Osteocyte (in vitro differentiated cells): ENCODE measurements at regions not wholly inside any gene's neighbourhood (a gene's known extent, or its start where the extent isn't known, plus 50 kb on each side); places are given as distances from the start of the nearest gene placed in this dataset.

ENCODE experiments used
- DNase-seq: peaks from one replicate; pipeline ENCODE4 v3.0.0; 2021; ENCODE audit warnings: mixed read lengths; ENCODE audit not compliant: unreplicated experiment; ENCODE audit errors: extremely low spot score
- H3K27ac Mint-ChIP-seq: one replicate; pipeline ENCODE4 v1.8.0; 2021; ENCODE audit warnings: mild to moderate bottlenecking, mixed read lengths; ENCODE audit not compliant: unreplicated experiment
- H3K27me3 Mint-ChIP-seq: one replicate; pipeline ENCODE4 v1.8.0; 2021; ENCODE audit warnings: mixed read lengths; ENCODE audit not compliant: unreplicated experiment
- H3K36me3 Mint-ChIP-seq: one replicate; pipeline ENCODE4 v1.8.0; 2021; ENCODE audit warnings: mixed read lengths; ENCODE audit not compliant: unreplicated experiment
- H3K4me1 Mint-ChIP-seq: one replicate; pipeline ENCODE4 v1.8.0; 2021; ENCODE audit warnings: mixed read lengths; ENCODE audit not compliant: unreplicated experiment
- H3K4me3 Mint-ChIP-seq: one replicate; pipeline ENCODE4 v1.8.0; 2021; ENCODE audit warnings: mild to moderate bottlenecking, moderate library complexity, mixed read lengths; ENCODE audit not compliant: unreplicated experiment
- H3K9me3 Mint-ChIP-seq: one replicate; pipeline ENCODE4 v1.8.0; 2021; ENCODE audit warnings: mixed read lengths; ENCODE audit not compliant: unreplicated experiment
- TF ChIP-seq, protein P1 (sequence below): fragments of 200-600 bp; sonication (generic); IDR thresholded peaks from 2 replicates; pipeline ENCODE4 v1.5.0; 2021; ENCODE audit warnings: antibody characterized with exemption, mild to moderate bottlenecking, moderate library complexity

DNA sequence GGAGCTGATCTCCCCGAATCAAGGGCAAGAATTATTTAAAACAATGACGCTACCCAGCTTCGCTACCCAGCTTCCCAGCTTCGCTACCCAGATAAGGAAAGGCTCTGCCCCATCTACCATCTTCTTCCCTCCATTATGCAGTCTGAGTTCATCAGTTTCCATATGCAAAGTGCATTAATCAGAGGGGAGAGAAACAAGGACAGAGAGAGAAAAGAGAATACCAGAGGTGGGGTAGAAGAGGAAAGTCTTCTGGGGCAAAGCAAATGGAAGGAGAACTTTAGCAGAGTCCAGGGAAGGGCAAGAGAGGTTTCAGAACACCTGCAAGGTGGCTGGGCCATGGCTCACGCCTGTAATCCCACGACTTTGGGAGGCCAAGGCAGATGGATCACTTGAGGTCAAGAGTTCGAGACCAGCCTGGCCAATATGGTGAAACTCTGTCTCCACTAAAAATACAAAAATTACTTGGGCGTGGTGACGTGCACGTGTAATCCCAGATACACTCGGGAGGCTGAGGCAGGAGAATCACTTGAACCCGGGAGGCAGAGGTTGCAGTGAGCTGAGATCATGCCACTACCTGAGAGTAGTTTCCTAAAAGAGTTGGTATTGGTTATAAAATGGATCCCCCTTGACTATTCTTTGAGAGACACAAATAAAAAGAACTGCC is 70.4 kb upstream of the SPATA12 start:
- H3K4me1 Mint-ChIP-seq, result peaks cover 15% of the 10 kb centered on the region
- TF ChIP-seq, protein P1, sequence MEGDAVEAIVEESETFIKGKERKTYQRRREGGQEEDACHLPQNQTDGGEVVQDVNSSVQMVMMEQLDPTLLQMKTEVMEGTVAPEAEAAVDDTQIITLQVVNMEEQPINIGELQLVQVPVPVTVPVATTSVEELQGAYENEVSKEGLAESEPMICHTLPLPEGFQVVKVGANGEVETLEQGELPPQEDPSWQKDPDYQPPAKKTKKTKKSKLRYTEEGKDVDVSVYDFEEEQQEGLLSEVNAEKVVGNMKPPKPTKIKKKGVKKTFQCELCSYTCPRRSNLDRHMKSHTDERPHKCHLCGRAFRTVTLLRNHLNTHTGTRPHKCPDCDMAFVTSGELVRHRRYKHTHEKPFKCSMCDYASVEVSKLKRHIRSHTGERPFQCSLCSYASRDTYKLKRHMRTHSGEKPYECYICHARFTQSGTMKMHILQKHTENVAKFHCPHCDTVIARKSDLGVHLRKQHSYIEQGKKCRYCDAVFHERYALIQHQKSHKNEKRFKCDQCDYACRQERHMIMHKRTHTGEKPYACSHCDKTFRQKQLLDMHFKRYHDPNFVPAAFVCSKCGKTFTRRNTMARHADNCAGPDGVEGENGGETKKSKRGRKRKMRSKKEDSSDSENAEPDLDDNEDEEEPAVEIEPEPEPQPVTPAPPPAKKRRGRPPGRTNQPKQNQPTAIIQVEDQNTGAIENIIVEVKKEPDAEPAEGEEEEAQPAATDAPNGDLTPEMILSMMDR, result no peak
- H3K27ac Mint-ChIP-seq, result no peak overlapping the region
- H3K9me3 Mint-ChIP-seq, result no peaks in the 10 kb centered on the region
- peaks cover 28% of the 10 kb centered on the region for H3K27me3 Mint-ChIP-seq
- no peak for DNase-seq
- H3K36me3 Mint-ChIP-seq, result no peaks in the 10 kb centered on the region
- no peak overlapping the region for H3K4me3 Mint-ChIP-seq

DNA sequence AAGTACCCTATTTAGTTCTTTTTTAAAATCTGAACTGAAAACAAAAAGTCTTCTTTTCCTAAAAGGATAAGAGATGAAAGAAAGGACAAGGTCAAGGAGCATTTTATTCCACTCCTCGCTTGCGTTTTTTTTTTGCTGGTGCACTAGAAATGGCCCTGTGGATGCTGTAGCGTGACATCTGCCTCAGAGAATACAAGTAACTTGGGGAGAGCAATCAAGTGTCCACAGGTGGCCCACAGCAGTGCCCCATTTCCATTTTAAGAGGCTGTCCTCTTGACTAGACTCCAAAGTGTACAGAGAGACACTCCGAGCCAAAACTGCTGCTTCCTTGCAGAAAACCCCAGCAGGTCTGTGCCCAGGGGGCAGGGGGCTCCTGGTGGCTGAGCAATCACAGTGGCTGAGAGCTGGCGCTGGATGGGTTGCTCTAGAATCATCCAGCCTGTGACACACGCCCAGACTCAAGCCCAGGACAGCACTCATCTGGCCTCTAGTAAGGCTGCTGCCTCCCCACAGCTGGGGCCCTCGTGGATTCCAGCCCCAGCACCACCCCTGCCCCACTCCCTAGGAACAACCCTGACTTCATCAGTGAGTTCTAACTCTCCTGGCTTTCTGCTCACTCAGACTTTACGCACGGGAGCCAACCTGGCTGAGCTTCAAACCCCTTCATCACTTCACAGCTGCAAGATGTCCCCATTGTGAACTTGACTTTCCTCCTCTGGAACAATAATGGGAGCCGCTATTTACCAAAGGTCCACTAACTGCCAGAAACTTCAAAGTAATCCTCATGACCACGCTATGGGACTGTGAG is 71.1 kb upstream of the SPATA12 start:
- TF ChIP-seq, protein P1, result no peak
- H3K4me3 Mint-ChIP-seq, result no peak overlapping the region
- no peaks in the 10 kb centered on the region for H3K36me3 Mint-ChIP-seq
- H3K4me1 Mint-ChIP-seq, result peaks cover 22% of the 10 kb centered on the region
- peaks cover 28% of the 10 kb centered on the region for H3K27me3 Mint-ChIP-seq
- no peak for DNase-seq
- no peak overlapping the region for H3K27ac Mint-ChIP-seq
- no peaks in the 10 kb centered on the region for H3K9me3 Mint-ChIP-seq

DNA sequence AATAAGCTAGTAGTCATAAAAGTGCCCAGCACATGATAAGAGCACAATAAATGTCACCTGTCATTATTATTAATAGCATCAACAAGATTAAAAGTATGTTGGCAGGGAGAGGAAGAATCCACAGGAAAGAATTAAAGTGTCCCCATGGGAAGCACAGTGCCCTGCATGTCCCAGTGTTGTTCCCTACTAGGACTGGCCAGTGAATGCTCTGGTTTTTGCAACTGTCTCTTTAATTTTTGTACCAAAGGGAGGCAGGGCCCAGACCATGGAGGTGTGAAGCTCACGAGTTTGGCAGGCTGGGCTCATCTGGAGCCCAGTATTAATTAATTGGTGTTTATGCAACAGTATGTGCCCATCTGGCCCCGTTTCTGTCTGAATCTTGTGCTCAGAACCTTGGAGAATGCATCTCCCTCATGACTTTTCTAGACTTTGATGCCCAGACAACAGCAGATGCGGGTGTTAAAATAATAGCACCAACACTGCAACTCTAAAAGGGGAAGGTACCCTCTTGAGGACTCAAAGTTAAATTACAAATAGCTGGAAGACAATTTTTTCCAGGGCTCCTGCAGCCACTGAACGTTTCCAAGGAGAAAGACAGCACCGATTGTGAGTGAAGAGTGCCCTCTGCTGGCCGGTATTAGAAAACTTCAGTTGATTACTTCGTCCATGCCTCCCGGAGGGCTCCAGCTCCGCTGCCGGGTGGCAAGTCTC is 71.9 kb upstream of the SPATA12 start:
- H3K27ac Mint-ChIP-seq, result no peak overlapping the region
- DNase-seq, result peak; percentile 89
- H3K27me3 Mint-ChIP-seq, result peaks cover 28% of the 10 kb centered on the region
- no peaks in the 10 kb centered on the region for H3K9me3 Mint-ChIP-seq
- H3K4me1 Mint-ChIP-seq, result peaks cover 28% of the 10 kb centered on the region
- TF ChIP-seq, protein P1, result peak; percentile 89
- no peaks in the 10 kb centered on the region for H3K36me3 Mint-ChIP-seq
- H3K4me3 Mint-ChIP-seq, result no peak overlapping the region

DNA sequence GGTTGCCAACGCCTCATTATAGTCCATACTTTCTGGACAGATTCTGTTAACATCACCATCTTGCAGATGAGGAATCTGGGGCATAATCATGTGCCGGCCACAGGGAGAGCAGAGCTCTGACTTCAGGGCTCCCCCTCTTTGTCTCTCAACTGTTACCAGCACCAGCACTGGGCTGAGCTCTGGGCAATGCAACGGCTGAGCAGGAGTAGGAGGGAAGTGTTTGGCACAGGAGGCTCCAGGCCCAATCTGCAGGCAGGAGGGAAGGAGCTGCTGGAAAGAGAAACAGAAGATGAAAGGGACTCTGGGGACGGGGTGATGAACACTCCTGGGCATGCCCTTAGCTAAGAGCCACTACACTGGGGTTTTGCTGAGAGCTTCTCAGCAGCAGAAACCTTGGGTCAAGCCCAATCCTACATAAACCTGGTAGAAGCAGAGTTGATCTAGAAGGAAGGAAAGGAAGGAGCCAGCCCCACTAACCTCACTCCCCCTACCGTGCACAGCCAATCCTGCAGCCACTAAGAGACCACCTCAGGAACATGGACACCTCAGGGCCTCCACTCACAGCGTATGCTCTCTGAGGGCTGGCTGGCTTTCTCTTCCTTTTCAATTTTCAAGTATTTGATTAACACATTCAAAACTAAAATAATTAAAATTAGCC is 73.1 kb upstream of the SPATA12 start:
- TF ChIP-seq, protein P1, result no peak
- H3K9me3 Mint-ChIP-seq, result no peaks in the 10 kb centered on the region
- H3K36me3 Mint-ChIP-seq, result no peaks in the 10 kb centered on the region
- DNase-seq, result no peak
- H3K4me1 Mint-ChIP-seq, result peaks cover 25% of the 10 kb centered on the region
- H3K27ac Mint-ChIP-seq, result no peak overlapping the region
- H3K4me3 Mint-ChIP-seq, result no peak overlapping the region
- H3K27me3 Mint-ChIP-seq, result peaks cover 25% of the 10 kb centered on the region
